Fibroblast of lung (primary cell): ENCODE measurements at regions not wholly inside any gene's neighbourhood (a gene's known extent, or its start where the extent isn't known, plus 50 kb on each side); places are given as distances from the start of the nearest gene placed in this dataset.

Source experiments
- DNase-seq, 2 donors: peaks; one replicate each; pipeline versions ENCODE4 v3.0.0 to v3.0.0-alpha.2; 2010; ENCODE audit warnings: low read depth in 2 of 2
- H2AFZ ChIP-seq: 2 replicates; pipeline ENCODE4 v1.5.1; 2012; ENCODE audit warnings: low read length, control low read depth, inconsistent platforms
- H3K27ac ChIP-seq: 2 replicates; pipeline ENCODE4 v1.5.1; 2011; ENCODE audit warnings: low read length, control low read depth; ENCODE audit not compliant: insufficient read depth
- H3K27me3 ChIP-seq: 2 replicates; pipeline ENCODE4 v1.5.1; 2011; ENCODE audit warnings: mild to moderate bottlenecking, low read length; ENCODE audit not compliant: control insufficient read depth, insufficient read depth
- H3K36me3 ChIP-seq: 2 replicates; pipeline ENCODE4 v1.5.1; 2011; ENCODE audit warnings: low read length; ENCODE audit not compliant: control insufficient read depth, insufficient read depth
- H3K4me1 ChIP-seq: 2 replicates; pipeline ENCODE4 v1.5.1; 2011; ENCODE audit warnings: low read length; ENCODE audit not compliant: control insufficient read depth, insufficient read depth; ENCODE audit errors: extremely low read depth
- H3K4me2 ChIP-seq: 2 replicates; pipeline ENCODE4 v1.5.1; 2011; ENCODE audit warnings: low read length, control low read depth; ENCODE audit not compliant: insufficient read depth; ENCODE audit errors: extremely low read depth
- H3K4me3 ChIP-seq, 4 experiments: fragments of 200-600 bp in 1 of 4; sonication (generic) in 1 of 4; replicated peaks in 1 of 4; 2 replicates each; pipeline ENCODE4 v1.5.1; 2011 to 2016; ENCODE audit warnings: low read length in 4 of 4, low read depth in 3 of 4, mild to moderate bottlenecking in 3 of 4, control low read depth in 2 of 4, inconsistent platforms in 1 of 4, mixed read lengths in 1 of 4; ENCODE audit not compliant: insufficient read depth in 1 of 4; ENCODE audit errors: control extremely low read depth in 1 of 4
- H3K79me2 ChIP-seq: 2 replicates; pipeline ENCODE4 v1.5.1; 2012; ENCODE audit warnings: mild to moderate bottlenecking, low read length, inconsistent platforms; ENCODE audit not compliant: control insufficient read depth, insufficient read depth
- H3K9ac ChIP-seq: 2 replicates; pipeline ENCODE4 v1.5.1; 2011; ENCODE audit warnings: mild to moderate bottlenecking, low read length, control low read depth; ENCODE audit not compliant: insufficient read depth
- H3K9me3 ChIP-seq: 2 replicates; pipeline ENCODE4 v1.5.1; 2012; ENCODE audit warnings: low read depth, low read length; ENCODE audit not compliant: control insufficient read depth, insufficient read depth
- H4K20me1 ChIP-seq: 2 replicates; pipeline ENCODE4 v1.5.1; 2011; ENCODE audit warnings: low read length; ENCODE audit not compliant: control insufficient read depth, insufficient read depth; ENCODE audit errors: extremely low read depth
- EZH2 ChIP-seq: IDR thresholded peaks from 2 replicates; pipeline ENCODE4 v1.5.1; 2012; ENCODE audit warnings: low read length, control low read depth, mild to moderate bottlenecking; ENCODE audit errors: missing control alignments
- TF ChIP-seq, protein P1 (sequence below), 2 donors: IDR thresholded peaks in 1 of 2; conservative IDR thresholded peaks in 1 of 2; 1 replicate in 1 of 2; 2 replicates in 1 of 2; pipeline ENCODE4 v1.5.1; 2011 to 2012; ENCODE audit warnings: low read length in 2 of 2, control low read depth in 1 of 2, inconsistent platforms in 1 of 2, low read depth in 1 of 2, mild to moderate bottlenecking in 1 of 2

DNA sequence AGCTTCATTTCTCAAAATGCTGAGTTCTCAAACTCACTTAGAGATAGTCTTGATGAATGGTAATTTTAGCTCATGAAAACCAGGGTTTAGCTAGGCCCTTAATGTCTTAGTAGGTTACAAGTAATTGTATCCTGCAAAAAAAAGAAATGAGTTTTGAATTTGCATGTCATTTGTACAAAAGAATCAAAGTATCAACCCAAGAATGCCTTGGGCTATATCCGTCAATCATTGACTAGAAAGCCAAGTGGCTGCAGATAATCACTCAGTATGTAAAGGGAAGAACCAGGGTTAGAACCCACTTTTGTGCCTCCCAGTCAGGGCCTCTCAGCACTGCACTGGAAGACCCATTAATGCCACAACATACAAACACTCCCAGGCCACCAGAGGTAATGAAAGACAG, 427.6 kb upstream of the MDFIC2 start:
- Histone ChIP-seq H3K4me2 (no peak overlapping the region), H3K4me1 (no peaks in the 10 kb centered on the region), H3K4me3 (no peak overlapping the region), H3K27me3 (no peaks in the 10 kb centered on the region), H3K9ac (no peak overlapping the region), H3K9me3 (no peaks in the 10 kb centered on the region), H3K36me3 (no peaks in the 10 kb centered on the region), H2AFZ (no peak overlapping the region), H3K27ac (no peak overlapping the region), H3K79me2 (no peaks in the 10 kb centered on the region), H4K20me1 (no peaks in the 10 kb centered on the region)
- TF ChIP-seq, protein P1, sequence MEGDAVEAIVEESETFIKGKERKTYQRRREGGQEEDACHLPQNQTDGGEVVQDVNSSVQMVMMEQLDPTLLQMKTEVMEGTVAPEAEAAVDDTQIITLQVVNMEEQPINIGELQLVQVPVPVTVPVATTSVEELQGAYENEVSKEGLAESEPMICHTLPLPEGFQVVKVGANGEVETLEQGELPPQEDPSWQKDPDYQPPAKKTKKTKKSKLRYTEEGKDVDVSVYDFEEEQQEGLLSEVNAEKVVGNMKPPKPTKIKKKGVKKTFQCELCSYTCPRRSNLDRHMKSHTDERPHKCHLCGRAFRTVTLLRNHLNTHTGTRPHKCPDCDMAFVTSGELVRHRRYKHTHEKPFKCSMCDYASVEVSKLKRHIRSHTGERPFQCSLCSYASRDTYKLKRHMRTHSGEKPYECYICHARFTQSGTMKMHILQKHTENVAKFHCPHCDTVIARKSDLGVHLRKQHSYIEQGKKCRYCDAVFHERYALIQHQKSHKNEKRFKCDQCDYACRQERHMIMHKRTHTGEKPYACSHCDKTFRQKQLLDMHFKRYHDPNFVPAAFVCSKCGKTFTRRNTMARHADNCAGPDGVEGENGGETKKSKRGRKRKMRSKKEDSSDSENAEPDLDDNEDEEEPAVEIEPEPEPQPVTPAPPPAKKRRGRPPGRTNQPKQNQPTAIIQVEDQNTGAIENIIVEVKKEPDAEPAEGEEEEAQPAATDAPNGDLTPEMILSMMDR (conservative IDR thresholded peaks at IDR 0.05 in 1 of 2, IDR thresholded peaks at IDR 0.05 in 1 of 2; ENCODE audit: low read depth in 1 of 2, low read length in 2 of 2), result no peak
- TF ChIP-seq EZH2, result no peak
- DNase-seq, result no peak

DNA sequence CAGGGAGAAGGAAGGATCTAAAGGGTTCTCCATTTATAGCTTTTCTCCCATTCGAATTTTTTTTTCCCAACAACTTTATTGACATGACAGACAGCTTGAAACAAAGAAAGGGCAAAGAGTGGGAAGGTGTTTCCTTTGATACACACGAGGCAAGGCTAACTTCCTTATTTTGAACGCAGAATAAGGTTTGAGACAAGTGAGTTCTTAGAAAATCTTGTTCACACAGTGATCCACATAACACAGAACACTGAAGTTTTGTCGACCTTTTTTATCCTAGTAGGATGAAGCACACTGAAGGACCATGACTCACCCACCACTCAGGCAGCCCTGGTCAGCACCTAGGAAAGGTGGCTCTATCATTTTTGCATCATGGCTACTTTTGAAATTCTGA, 425.8 kb upstream of the MDFIC2 start:
- no peaks in the 10 kb centered on the region for H3K36me3 ChIP-seq
- no peak overlapping the region for H3K4me2 ChIP-seq
- H3K4me3 ChIP-seq, result no peak overlapping the region
- H3K9me3 ChIP-seq, result no peaks in the 10 kb centered on the region
- H3K4me1 ChIP-seq, result no peaks in the 10 kb centered on the region
- no peaks in the 10 kb centered on the region for H4K20me1 ChIP-seq
- H3K9ac ChIP-seq, result no peak overlapping the region
- no peaks in the 10 kb centered on the region for H3K79me2 ChIP-seq
- H3K27me3 ChIP-seq, result no peaks in the 10 kb centered on the region
- TF ChIP-seq, protein P1 (conservative IDR thresholded peaks at IDR 0.05 in 1 of 2, IDR thresholded peaks at IDR 0.05 in 1 of 2; ENCODE audit: low read depth in 1 of 2, low read length in 2 of 2), result no peak
- TF ChIP-seq EZH2, result no peak
- H2AFZ ChIP-seq, result no peak overlapping the region
- no peak overlapping the region for H3K27ac ChIP-seq
- no peak for DNase-seq

DNA sequence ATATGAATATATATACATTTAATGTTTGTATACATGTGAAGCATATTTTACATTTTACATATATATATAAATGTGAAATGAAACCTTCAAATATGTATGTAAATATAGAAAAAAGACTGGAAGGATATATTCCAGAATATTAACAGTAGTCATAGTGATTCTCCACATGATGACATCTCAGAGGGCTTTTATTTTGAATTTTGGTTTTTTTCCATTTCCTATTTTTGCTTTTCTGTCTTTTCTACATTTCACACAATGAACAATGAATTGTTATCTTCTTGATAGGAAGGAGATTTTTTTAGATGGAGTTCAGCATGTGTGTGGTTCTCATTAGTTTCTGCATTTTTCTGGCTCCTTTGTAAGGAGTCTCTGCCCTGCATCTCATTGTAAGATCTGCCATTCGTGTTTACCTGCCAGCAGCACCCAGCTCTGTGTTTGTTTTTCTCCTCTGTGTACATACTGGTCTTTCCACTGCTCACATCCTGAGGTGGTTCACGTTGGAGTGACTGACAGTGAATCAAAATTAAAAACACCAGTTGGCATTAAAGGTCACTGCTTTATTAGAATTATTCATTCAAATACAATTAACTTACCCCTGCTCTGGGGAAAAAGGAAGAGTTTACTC, 425.3 kb upstream of the MDFIC2 start:
- TF ChIP-seq, protein P1 (conservative IDR thresholded peaks at IDR 0.05 in 1 of 2, IDR thresholded peaks at IDR 0.05 in 1 of 2; ENCODE audit: low read depth in 1 of 2, low read length in 2 of 2), result no peak
- no peak for TF ChIP-seq EZH2
- Histone ChIP-seq H3K4me3 (no peak overlapping the region), H3K9ac (no peak overlapping the region), H3K36me3 (no peaks in the 10 kb centered on the region), H3K27me3 (no peaks in the 10 kb centered on the region), H2AFZ (no peak overlapping the region), H3K79me2 (no peaks in the 10 kb centered on the region), H3K4me2 (no peak overlapping the region), H3K4me1 (no peaks in the 10 kb centered on the region), H3K27ac (no peak overlapping the region), H3K9me3 (no peaks in the 10 kb centered on the region), H4K20me1 (no peaks in the 10 kb centered on the region)
- DNase-seq, result no peak
